Central memory CD4-positive, alpha-beta T cell (primary cell): ENCODE measurements at regions not wholly inside any gene's neighbourhood (a gene's known extent, or its start where the extent isn't known, plus 50 kb on each side); places are given as distances from the start of the nearest gene placed in this dataset.

Experiments
- DNase-seq: peaks from one replicate; pipeline ENCODE4 v3.0.0; 2022

- DNase-seq, result no peak
These were observed 112.1 kb upstream of the SSTR4 start for GRCh38 chr20:22922987-22923386.

- no peak for DNase-seq
These were observed 110.9 kb upstream of the SSTR4 start for GRCh38 chr20:22924046-22924737.

GRCh38 chr20:22924949-22925612 lies 110.0 kb upstream of the SSTR4 start:
- DNase-seq, result no peak

GRCh38 chr20:22925613-22925983 lies 109.5 kb upstream of the SSTR4 start:
- DNase-seq, result no peak

GRCh38 chr20:22927537-22927936 lies 107.6 kb upstream of the SSTR4 start:
- DNase-seq, result no peak

GRCh38 chr20:22928679-22929078 lies 106.4 kb upstream of the SSTR4 start:
- DNase-seq, result no peak

- DNase-seq, result no peak
These were observed 105.5 kb upstream of the SSTR4 start for GRCh38 chr20:22929661-22930060.

GRCh38 chr20:22931653-22932608 lies 103.2 kb upstream of the SSTR4 start:
- DNase-seq, result no peak

GRCh38 chr20:22939181-22939580 lies 95.9 kb upstream of the SSTR4 start:
- no peak for DNase-seq

GRCh38 chr20:22940350-22940749 lies 94.8 kb upstream of the SSTR4 start:
- no peak for DNase-seq

GRCh38 chr20:22941550-22941949 lies 93.6 kb upstream of the SSTR4 start:
- DNase-seq, result no peak

- DNase-seq, result no peak
These were observed 92.4 kb upstream of the SSTR4 start for GRCh38 chr20:22942742-22943141.

- no peak for DNase-seq
These were observed 91.0 kb upstream of the SSTR4 start for GRCh38 chr20:22944062-22944461.

- no peak for DNase-seq
These were observed 90.2 kb upstream of the SSTR4 start for GRCh38 chr20:22944936-22945335.

GRCh38 chr20:22946596-22946995 lies 88.5 kb upstream of the SSTR4 start:
- no peak for DNase-seq

GRCh38 chr20:22949331-22950109 lies 85.6 kb upstream of the SSTR4 start:
- DNase-seq, result no peak

- DNase-seq, result no peak
These were observed 83.1 kb upstream of the SSTR4 start for GRCh38 chr20:22951966-22952365.

- no peak for DNase-seq
These were observed 80.5 kb upstream of the SSTR4 start for GRCh38 chr20:22954661-22955060.

- no peak for DNase-seq
These were observed 76.7 kb upstream of the SSTR4 start for GRCh38 chr20:22958390-22958789.

GRCh38 chr20:22962567-22963439 lies 72.3 kb upstream of the SSTR4 start:
- DNase-seq, result no peak

GRCh38 chr20:22963581-22963980 lies 71.5 kb upstream of the SSTR4 start:
- DNase-seq, result no peak
